ENCODE measurements at regions not wholly inside any gene's neighbourhood (a gene's known extent, or its start where the extent isn't known, plus 50 kb on each side); places are given as distances from the start of the nearest gene placed in this dataset.

GRCh38 chr9:16158093-16158492 is 605.2 kb downstream of the CCDC171 start:
- DNase-seq (ENCODE audit: low spot score) = no peak

- DNase-seq (ENCODE audit: low spot score) = no peak
Observed at GRCh38 chr9:16161483-16161882, 608.6 kb downstream of the CCDC171 start.

GRCh38 chr9:16170119-16170518 is 617.3 kb downstream of the CCDC171 start:
- no peak for DNase-seq (ENCODE audit: low spot score)

GRCh38 chr9:16171911-16172310 is 619.1 kb downstream of the CCDC171 start:
- DNase-seq (ENCODE audit: low spot score) = no peak

GRCh38 chr9:16172796-16173195 is 620.0 kb downstream of the CCDC171 start:
- no peak for DNase-seq (ENCODE audit: low spot score)

- no peak for DNase-seq (ENCODE audit: low spot score)
Observed at GRCh38 chr9:16174915-16175314, 622.1 kb downstream of the CCDC171 start.

- DNase-seq (ENCODE audit: low spot score) = no peak
Observed at GRCh38 chr9:16175461-16175860, 622.6 kb downstream of the CCDC171 start.

GRCh38 chr9:16178294-16178693 is 625.5 kb downstream of the CCDC171 start:
- no peak for DNase-seq (ENCODE audit: low spot score)

- DNase-seq (ENCODE audit: low spot score) = no peak
Observed at GRCh38 chr9:16179566-16179965, 626.7 kb downstream of the CCDC171 start.

- no peak for DNase-seq (ENCODE audit: low spot score)
Observed at GRCh38 chr9:16180091-16180490, 627.2 kb downstream of the CCDC171 start.

GRCh38 chr9:16180546-16180945 is 627.7 kb downstream of the CCDC171 start:
- DNase-seq (ENCODE audit: low spot score) = no peak

- DNase-seq (ENCODE audit: low spot score) = no peak
Observed at GRCh38 chr9:16181539-16181938, 628.7 kb downstream of the CCDC171 start.

- DNase-seq (ENCODE audit: low spot score) = no peak
Observed at GRCh38 chr9:16182784-16183183, 629.9 kb downstream of the CCDC171 start.

- no peak for DNase-seq (ENCODE audit: low spot score)
Observed at GRCh38 chr9:16184964-16185646, 632.3 kb downstream of the CCDC171 start.

GRCh38 chr9:16191191-16191590 is 638.3 kb downstream of the CCDC171 start:
- no peak for DNase-seq (ENCODE audit: low spot score)

- DNase-seq (ENCODE audit: low spot score) = peak; percentile 46
Observed at GRCh38 chr9:16191691-16192402, 639.0 kb downstream of the CCDC171 start.

- no peak for DNase-seq (ENCODE audit: low spot score)
Observed at GRCh38 chr9:16192403-16193017, 639.7 kb downstream of the CCDC171 start.

- no peak for DNase-seq (ENCODE audit: low spot score)
Observed at GRCh38 chr9:16193066-16193465, 640.2 kb downstream of the CCDC171 start.

GRCh38 chr9:16196206-16196605 is 643.4 kb downstream of the CCDC171 start:
- DNase-seq (ENCODE audit: low spot score) = no peak

GRCh38 chr9:16197578-16198370 is 644.9 kb downstream of the CCDC171 start:
- DNase-seq (ENCODE audit: low spot score) = no peak

- DNase-seq (ENCODE audit: low spot score) = no peak
Observed at GRCh38 chr9:16198996-16199395, 646.2 kb downstream of the CCDC171 start.

GRCh38 chr9:16202221-16202620 is 649.4 kb downstream of the CCDC171 start:
- no peak for DNase-seq (ENCODE audit: low spot score)
